ENCODE measurements at regions not wholly inside any gene's neighbourhood (a gene's known extent, or its start where the extent isn't known, plus 50 kb on each side); places are given as distances from the start of the nearest gene placed in this dataset.

DNA sequence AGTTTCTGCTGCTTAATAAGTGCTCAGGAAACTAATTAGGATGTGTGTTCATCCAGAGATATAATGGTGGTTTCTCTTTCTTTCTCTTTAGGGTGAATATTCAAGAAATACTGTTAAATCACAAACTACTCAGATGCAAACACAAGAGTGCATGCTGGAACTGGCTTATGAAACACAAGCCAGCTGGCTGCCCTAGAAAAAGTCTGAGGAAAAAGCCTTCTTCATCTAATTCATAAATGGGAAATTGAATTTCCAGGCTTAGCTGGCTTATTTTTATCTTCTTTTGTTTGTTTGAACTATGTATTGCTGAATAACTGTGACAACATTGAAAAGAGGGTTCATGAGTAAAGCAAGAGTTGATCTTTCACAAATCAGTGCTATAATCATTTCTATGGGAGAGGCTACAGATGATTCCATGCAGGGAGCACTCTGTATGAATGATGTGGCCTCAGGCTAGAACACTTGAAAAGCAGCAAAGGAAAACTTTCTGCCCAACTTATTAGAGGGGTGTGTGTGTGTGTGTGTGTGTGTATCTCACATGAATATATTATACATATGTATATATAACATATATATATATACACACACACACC lies 69.8 kb upstream of the SCEL start:
- Mint-ChIP-seq H3K27me3 (ENCODE audit: insufficient read depth, low read depth, poor library complexity) (peaks cover 2% of the 10 kb centered on the region), H3K27ac (no peak overlapping the region), H3K4me1 (no peaks in the 10 kb centered on the region), H3K9me3 (no peaks in the 10 kb centered on the region), H3K36me3 (ENCODE audit: low read depth) (no peaks in the 10 kb centered on the region), H3K4me3 (no peak overlapping the region)
- Histone ChIP-seq H3K27me3 (ENCODE audit: insufficient read depth) (no peaks in the 10 kb centered on the region), H3K27ac (ENCODE audit: low read depth) (no peak overlapping the region), H3F3A (replicated peaks; ENCODE audit: low read depth) (no peaks in the 10 kb centered on the region), H3K4me2 (no peak overlapping the region), H4K20me1 (replicated peaks; ENCODE audit: insufficient read depth) (no peaks in the 10 kb centered on the region), H3K4me3 (no peak overlapping the region), H3K36me3 (ENCODE audit: insufficient read depth) (no peaks in the 10 kb centered on the region), H3K9me2 (ENCODE audit: insufficient read depth) (no peaks in the 10 kb centered on the region), H2AFZ (no peak overlapping the region), H3K4me1 (ENCODE audit: insufficient read depth) (no peaks in the 10 kb centered on the region), H3K79me2 (replicated peaks; ENCODE audit: insufficient read depth) (no peaks in the 10 kb centered on the region)
- ATAC-seq (no peak), DNase-seq (ENCODE audit: low spot score) (no peak)
- TF ChIP-seq NANOG (IDR thresholded peaks at IDR 0.05; ENCODE audit: borderline replicate concordance) (no peak), EZH2phosphoT487 (IDR thresholded peaks at IDR 0.05; ENCODE audit: unreplicated experiment) (no peak), ZNF331 (CRISPR knock-in tag; IDR thresholded peaks at IDR 0.05; ENCODE audit: low read depth) (no peak), CREB1 (CRISPR knock-in tag; IDR thresholded peaks at IDR 0.05; ENCODE audit: low read depth) (no peak), EZH2 (IDR thresholded peaks at IDR 0.05; ENCODE audit: low read depth, unreplicated experiment) (no peak), STAT1 (IDR thresholded peaks at IDR 0.05; ENCODE audit: unreplicated experiment) (no peak), ZNF114 (CRISPR knock-in tag; IDR thresholded peaks at IDR 0.05) (no peak), JUNB (IDR thresholded peaks at IDR 0.05; ENCODE audit: unreplicated experiment) (no peak)
- TF ChIP-seq, protein P1, sequence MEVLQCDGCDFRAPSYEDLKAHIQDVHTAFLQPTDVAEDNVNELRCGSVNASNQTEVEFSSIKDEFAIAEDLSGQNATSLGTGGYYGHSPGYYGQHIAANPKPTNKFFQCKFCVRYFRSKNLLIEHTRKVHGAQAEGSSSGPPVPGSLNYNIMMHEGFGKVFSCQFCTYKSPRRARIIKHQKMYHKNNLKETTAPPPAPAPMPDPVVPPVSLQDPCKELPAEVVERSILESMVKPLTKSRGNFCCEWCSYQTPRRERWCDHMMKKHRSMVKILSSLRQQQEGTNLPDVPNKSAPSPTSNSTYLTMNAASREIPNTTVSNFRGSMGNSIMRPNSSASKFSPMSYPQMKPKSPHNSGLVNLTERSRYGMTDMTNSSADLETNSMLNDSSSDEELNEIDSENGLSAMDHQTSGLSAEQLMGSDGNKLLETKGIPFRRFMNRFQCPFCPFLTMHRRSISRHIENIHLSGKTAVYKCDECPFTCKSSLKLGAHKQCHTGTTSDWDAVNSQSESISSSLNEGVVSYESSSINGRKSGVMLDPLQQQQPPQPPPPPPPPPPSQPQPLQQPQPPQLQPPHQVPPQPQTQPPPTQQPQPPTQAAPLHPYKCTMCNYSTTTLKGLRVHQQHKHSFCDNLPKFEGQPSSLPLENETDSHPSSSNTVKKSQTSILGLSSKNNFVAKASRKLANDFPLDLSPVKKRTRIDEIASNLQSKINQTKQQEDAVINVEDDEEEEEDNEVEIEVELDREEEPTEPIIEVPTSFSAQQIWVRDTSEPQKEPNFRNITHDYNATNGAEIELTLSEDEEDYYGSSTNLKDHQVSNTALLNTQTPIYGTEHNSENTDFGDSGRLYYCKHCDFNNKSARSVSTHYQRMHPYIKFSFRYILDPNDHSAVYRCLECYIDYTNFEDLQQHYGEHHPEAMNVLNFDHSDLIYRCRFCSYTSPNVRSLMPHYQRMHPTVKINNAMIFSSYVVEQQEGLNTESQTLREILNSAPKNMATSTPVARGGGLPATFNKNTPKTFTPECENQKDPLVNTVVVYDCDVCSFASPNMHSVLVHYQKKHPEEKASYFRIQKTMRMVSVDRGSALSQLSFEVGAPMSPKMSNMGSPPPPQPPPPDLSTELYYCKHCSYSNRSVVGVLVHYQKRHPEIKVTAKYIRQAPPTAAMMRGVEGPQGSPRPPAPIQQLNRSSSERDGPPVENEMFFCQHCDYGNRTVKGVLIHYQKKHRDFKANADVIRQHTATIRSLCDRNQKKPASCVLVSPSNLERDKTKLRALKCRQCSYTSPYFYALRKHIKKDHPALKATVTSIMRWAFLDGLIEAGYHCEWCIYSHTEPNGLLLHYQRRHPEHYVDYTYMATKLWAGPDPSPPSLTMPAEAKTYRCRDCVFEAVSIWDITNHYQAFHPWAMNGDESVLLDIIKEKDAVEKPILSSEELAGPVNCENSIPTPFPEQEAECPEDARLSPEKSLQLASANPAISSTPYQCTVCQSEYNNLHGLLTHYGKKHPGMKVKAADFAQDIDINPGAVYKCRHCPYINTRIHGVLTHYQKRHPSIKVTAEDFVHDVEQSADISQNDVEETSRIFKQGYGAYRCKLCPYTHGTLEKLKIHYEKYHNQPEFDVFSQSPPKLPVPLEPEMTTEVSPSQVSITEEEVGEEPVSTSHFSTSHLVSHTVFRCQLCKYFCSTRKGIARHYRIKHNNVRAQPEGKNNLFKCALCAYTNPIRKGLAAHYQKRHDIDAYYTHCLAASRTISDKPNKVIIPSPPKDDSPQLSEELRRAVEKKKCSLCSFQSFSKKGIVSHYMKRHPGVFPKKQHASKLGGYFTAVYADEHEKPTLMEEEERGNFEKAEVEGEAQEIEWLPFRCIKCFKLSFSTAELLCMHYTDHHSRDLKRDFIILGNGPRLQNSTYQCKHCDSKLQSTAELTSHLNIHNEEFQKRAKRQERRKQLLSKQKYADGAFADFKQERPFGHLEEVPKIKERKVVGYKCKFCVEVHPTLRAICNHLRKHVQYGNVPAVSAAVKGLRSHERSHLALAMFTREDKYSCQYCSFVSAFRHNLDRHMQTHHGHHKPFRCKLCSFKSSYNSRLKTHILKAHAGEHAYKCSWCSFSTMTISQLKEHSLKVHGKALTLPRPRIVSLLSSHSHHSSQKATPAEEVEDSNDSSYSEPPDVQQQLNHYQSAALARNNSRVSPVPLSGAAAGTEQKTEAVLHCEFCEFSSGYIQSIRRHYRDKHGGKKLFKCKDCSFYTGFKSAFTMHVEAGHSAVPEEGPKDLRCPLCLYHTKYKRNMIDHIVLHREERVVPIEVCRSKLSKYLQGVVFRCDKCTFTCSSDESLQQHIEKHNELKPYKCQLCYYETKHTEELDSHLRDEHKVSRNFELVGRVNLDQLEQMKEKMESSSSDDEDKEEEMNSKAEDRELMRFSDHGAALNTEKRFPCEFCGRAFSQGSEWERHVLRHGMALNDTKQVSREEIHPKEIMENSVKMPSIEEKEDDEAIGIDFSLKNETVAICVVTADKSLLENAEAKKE (CRISPR knock-in tag; IDR thresholded peaks at IDR 0.05), result no peak
- TF ChIP-seq, protein P2, sequence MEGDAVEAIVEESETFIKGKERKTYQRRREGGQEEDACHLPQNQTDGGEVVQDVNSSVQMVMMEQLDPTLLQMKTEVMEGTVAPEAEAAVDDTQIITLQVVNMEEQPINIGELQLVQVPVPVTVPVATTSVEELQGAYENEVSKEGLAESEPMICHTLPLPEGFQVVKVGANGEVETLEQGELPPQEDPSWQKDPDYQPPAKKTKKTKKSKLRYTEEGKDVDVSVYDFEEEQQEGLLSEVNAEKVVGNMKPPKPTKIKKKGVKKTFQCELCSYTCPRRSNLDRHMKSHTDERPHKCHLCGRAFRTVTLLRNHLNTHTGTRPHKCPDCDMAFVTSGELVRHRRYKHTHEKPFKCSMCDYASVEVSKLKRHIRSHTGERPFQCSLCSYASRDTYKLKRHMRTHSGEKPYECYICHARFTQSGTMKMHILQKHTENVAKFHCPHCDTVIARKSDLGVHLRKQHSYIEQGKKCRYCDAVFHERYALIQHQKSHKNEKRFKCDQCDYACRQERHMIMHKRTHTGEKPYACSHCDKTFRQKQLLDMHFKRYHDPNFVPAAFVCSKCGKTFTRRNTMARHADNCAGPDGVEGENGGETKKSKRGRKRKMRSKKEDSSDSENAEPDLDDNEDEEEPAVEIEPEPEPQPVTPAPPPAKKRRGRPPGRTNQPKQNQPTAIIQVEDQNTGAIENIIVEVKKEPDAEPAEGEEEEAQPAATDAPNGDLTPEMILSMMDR (conservative IDR thresholded peaks at IDR 0.05; ENCODE audit: low read depth in 2 of 2), result no peak
